GM21737 (cell line): ENCODE measurements at regions not wholly inside any gene's neighbourhood (a gene's known extent, or its start where the extent isn't known, plus 50 kb on each side); places are given as distances from the start of the nearest gene placed in this dataset.

Experiments used
- ATAC-seq: cut with Tn5 transposase; IDR thresholded peaks from one replicate; pipeline ENCODE4 v1.9.1; 2021; ENCODE audit warnings: mild to moderate bottlenecking, moderate library complexity; ENCODE audit not compliant: unreplicated experiment

DNA sequence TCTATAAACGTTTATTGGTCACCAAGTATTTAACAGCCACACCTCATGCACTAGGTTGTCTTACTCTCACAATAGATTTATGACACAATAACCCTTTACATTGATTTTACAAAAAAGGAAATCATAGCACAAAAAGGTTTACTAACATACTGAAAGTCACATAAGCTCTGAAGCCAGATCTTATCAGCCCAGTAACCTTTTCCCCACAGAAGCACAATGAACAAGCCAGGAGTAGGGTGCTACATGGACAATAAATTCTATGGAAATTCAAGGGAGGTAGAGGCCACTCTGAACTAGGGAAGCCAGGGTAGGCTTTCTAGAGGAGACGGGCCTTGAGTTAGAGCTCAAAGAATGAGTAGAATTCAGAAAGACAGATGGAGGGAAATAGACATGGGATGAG, 633.5 kb upstream of the CADM1 start:
- ATAC-seq: no peak

- no peak for ATAC-seq
Observed at GRCh38 chr11:116136987-116137674, 632.9 kb upstream of the CADM1 start.

GRCh38 chr11:116135891-116136290, 631.7 kb upstream of the CADM1 start:
- no peak for ATAC-seq

DNA sequence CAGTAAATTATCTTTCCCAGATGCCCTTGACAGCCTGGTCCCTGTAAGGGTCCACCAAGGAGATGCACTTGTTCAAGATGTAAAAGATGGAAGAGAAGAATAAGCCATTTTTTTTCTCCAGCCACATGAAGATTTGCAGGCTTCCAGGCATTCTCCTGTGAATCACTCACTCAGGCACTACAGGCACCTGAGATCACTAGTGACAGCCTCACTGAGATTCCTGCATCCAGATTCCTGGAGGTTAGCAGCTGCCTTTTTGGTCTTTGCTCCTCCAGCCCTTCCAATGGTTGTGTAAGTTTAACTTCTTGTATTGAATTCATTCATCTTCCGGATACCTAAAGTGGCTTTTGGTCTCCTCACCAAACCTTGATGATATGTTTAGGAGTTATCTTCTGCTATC, 630.2 kb upstream of the CADM1 start:
- no peak for ATAC-seq

DNA sequence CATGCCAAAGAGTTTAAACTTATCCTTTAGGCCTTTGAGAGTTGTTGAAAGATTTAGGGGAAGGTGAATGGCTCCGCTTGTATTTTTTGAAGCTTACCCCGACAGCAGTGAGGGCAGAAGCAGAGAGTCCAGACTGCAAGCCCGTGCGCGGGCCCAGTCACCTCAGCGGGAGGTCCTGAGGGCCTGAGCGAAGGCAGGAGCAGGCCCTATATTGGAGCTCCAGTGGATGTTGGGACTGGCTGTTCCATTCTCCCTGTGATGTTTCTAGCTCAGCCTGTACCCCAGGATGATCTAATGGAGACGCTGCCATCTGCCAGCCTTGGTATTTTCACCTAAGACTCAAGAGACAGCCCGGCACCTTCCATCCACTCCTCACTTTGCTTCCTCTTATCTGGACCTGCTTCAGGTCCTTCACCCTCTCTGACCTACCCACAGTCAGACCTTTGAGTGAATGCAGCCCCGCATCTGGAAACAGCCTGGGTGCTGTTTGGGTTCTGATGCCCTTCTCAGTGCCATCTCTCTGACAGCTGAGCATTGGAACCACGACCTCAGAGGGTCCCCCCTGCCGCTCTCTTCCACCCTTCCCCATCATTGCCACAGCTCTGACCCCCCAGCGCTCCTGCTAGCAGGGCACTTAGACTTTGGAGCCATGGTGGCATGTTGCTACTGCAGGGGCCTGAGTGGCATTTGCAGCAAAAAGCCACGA, 628.2 kb upstream of the CADM1 start:
- ATAC-seq: no peak

- no peak for ATAC-seq
Observed at GRCh38 chr11:116130122-116130521, 625.9 kb upstream of the CADM1 start.

- no peak for ATAC-seq
Observed at GRCh38 chr11:116129456-116129855, 625.2 kb upstream of the CADM1 start.

DNA sequence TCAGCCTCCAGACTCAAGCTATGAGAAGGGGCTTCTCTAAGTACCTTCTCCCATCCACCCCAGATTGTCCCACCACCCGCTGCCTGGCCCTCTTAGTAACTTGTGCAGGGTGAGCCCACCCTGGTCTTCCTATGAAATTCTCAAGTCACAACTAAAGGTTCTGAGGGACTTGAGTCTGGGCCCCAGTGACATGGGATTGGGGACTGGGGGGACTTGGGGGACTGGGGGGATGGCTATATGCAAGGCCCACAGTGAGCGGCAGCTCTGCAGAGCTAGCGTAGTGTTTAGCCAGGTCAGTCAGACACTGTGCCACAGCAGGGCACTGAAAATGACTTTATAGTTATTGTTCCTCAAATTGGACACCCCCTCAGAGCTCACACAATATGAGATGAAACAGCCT, 622.3 kb upstream of the CADM1 start:
- no peak for ATAC-seq

DNA sequence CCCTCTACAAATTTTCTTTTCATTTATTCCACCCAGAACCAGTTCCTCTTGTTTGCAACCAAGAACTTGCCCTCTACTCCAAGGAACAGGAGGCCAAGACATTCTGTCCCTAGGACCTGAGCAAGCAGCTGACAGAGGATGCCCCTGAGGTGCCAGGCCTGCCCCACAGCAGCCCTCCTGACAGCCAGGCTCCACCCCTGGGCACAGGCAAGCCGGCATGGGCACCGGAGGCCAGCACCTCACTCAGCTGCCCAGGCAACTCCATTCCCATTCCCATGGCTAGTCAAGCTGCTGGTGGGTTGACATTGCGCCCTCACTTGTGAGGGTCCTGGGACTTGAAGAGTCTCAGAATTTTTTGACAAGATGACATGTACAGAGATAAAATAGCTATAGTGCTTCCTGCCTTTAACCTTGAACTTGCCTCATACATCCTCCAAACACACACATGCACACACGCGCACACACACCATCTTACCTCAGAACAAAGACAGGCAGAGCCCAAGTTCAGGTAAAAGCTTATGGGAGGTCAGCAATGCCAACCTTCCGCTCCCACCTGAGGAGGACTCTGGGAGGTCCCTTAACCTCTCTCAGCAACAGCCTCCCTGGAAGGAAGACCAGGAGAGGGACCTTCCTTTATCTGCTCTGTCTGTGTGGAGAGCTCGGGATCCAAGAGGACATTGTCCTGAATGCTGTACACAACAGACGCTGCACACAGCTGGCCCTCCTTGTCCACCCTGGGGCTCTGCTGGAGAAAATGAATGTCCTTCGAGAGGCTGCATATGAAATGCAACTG, 620.9 kb upstream of the CADM1 start:
- ATAC-seq: no peak

- ATAC-seq: no peak
Observed at GRCh38 chr11:116123739-116124138, 619.5 kb upstream of the CADM1 start.

GRCh38 chr11:116122697-116123472, 618.7 kb upstream of the CADM1 start:
- ATAC-seq: no peak

GRCh38 chr11:116119158-116119557, 614.9 kb upstream of the CADM1 start:
- no peak for ATAC-seq

GRCh38 chr11:116118138-116118470, 613.9 kb upstream of the CADM1 start:
- no peak for ATAC-seq

GRCh38 chr11:116117331-116118137, 613.3 kb upstream of the CADM1 start:
- ATAC-seq: no peak

DNA sequence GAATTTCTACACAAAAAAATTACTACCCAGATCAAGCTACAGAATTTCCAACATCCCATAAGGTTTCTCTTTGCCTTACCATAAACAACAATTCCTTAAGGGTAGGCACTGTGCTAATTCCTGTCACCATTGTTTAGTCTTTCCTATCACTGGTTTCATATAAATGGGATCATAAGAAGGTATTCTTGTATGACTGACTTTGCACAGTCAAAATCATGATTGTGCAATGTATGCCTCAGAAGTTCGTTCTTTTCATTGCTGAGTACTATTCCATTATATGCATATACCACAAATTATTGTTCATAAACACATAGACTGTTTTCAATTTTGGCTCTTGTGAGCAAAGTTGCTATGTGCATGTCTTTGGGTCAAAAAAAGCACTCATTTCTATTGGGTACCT, 611.6 kb upstream of the CADM1 start:
- ATAC-seq: no peak

GRCh38 chr11:116114198-116114651, 610.0 kb upstream of the CADM1 start:
- no peak for ATAC-seq

DNA sequence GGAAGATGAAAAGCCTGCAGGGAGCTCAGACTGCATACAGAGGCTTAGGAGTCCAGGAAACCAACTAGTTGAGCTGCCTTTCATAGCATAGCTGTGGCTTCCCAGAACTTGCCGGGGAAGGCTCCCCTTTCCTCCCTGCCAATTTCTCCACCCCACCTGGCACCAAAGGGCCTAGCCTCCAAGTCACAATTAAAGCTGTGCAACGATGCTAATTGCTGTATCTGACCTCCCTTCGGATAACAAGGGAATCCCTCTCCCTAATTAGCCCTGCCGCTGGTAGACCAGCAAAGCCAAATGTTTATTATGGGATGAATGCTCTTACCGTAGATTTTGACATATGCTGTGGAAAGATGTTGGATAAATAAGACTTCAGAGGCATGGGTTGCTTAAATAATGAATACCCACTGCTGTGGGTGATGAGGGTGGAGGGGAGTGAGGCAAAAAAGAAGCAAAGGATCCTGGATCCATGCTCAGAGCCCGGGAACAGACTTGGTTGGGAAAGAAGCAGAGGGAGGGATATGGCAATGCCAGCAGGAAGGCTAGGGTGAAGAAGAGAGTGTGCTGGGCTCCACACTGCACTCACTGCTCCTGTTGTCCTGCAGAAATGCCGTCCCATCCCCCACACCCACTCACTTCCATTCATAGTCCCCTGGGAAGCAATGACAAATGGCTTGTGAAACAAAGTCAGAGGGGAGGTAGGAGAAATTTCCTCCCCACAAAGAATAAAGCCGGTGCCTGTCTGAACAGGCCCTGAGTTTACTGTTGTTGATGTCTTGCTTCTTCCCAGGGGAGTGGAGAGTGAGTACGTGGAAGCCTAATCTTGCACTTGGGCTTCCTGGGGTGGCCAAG, 608.1 kb upstream of the CADM1 start:
- no peak for ATAC-seq

GRCh38 chr11:116111546-116111945, 607.3 kb upstream of the CADM1 start:
- no peak for ATAC-seq

DNA sequence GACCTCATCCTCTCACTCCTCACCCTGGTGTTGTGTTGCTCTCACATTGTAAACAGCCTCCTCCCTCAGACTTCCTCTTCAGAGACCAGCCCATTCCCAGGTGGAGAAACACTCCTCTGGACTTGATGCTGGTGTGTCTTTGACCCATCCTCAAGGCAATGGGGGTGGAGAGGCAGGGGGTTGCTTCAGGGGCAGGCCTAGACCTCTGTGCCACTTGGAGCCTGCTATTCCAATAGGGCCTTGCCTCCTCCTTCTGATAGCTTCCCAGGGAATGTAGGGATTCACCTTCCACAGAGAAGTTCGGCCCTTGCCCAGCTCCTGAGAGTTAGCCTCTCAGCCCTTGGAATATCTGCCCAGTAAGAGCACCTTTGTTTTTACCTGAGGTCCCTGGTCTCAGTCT, 606.6 kb upstream of the CADM1 start:
- ATAC-seq: no peak
